ENCODE measurements at regions not wholly inside any gene's neighbourhood (a gene's known extent, or its start where the extent isn't known, plus 50 kb on each side); places are given as distances from the start of the nearest gene placed in this dataset.

GRCh38 chr13:109682534-109683244 lies 103.7 kb downstream of the IRS2 start:
- FAIRE-seq: no peak
- no peak for DNase-seq (ENCODE audit: insufficient read length, low spot score)
- TF ChIP-seq POLR2A (IDR thresholded peaks at IDR 0.05; ENCODE audit: low read depth, low read length): no peak

GRCh38 chr13:109680930-109681329 lies 105.5 kb downstream of the IRS2 start:
- TF ChIP-seq POLR2A (IDR thresholded peaks at IDR 0.05; ENCODE audit: low read depth, low read length): no peak
- FAIRE-seq: no peak

GRCh38 chr13:109680288-109680687 lies 106.1 kb downstream of the IRS2 start:
- no peak for FAIRE-seq
- TF ChIP-seq POLR2A (IDR thresholded peaks at IDR 0.05; ENCODE audit: low read depth, low read length): no peak
- DNase-seq (ENCODE audit: insufficient read length, low spot score): no peak

More at GRCh38 chr13:109680930-109681329, 105.5 kb downstream of the IRS2 start:
- no peak for DNase-seq (ENCODE audit: insufficient read length, low spot score)

GRCh38 chr13:109678459-109678858 lies 107.9 kb downstream of the IRS2 start:
- DNase-seq (ENCODE audit: insufficient read length, low spot score) (no peak), FAIRE-seq (no peak)
- no peak for TF ChIP-seq POLR2A (IDR thresholded peaks at IDR 0.05; ENCODE audit: low read depth, low read length)

- FAIRE-seq (no peak), DNase-seq (ENCODE audit: insufficient read length, low spot score) (no peak)
- no peak for TF ChIP-seq POLR2A (IDR thresholded peaks at IDR 0.05; ENCODE audit: low read depth, low read length)
Measured at GRCh38 chr13:109677206-109677605, 109.2 kb downstream of the IRS2 start.

- no peak for DNase-seq (ENCODE audit: insufficient read length, low spot score)
- TF ChIP-seq POLR2A (IDR thresholded peaks at IDR 0.05; ENCODE audit: low read depth, low read length): no peak
- no peak for FAIRE-seq
Measured at GRCh38 chr13:109673477-109673876, 112.9 kb downstream of the IRS2 start.

GRCh38 chr13:109672545-109672944 lies 113.8 kb downstream of the IRS2 start:
- TF ChIP-seq POLR2A (IDR thresholded peaks at IDR 0.05; ENCODE audit: low read depth, low read length): no peak
- no peak for FAIRE-seq

GRCh38 chr13:109671919-109672318 lies 114.5 kb downstream of the IRS2 start:
- TF ChIP-seq POLR2A (IDR thresholded peaks at IDR 0.05; ENCODE audit: low read depth, low read length): no peak
- FAIRE-seq (no peak), DNase-seq (ENCODE audit: insufficient read length, low spot score) (no peak)

More at GRCh38 chr13:109672545-109672944, 113.8 kb downstream of the IRS2 start:
- no peak for DNase-seq (ENCODE audit: insufficient read length, low spot score)

- TF ChIP-seq POLR2A (IDR thresholded peaks at IDR 0.05; ENCODE audit: low read depth, low read length): no peak
- DNase-seq (ENCODE audit: insufficient read length, low spot score) (no peak), FAIRE-seq (no peak)
Measured at GRCh38 chr13:109670776-109671175, 115.6 kb downstream of the IRS2 start.

- FAIRE-seq: no peak
- DNase-seq (ENCODE audit: insufficient read length, low spot score): no peak
- no peak for TF ChIP-seq POLR2A (IDR thresholded peaks at IDR 0.05; ENCODE audit: low read depth, low read length)
Measured at GRCh38 chr13:109669956-109670355, 116.4 kb downstream of the IRS2 start.

GRCh38 chr13:109669234-109669612 lies 117.2 kb downstream of the IRS2 start:
- FAIRE-seq: no peak
- no peak for TF ChIP-seq POLR2A (IDR thresholded peaks at IDR 0.05; ENCODE audit: low read depth, low read length)
- no peak for DNase-seq (ENCODE audit: insufficient read length, low spot score)

- no peak for FAIRE-seq
Measured at GRCh38 chr13:109668433-109669233, 117.8 kb downstream of the IRS2 start.

GRCh38 chr13:109667807-109668291 lies 118.5 kb downstream of the IRS2 start:
- no peak for FAIRE-seq
- TF ChIP-seq POLR2A (IDR thresholded peaks at IDR 0.05; ENCODE audit: low read depth, low read length): no peak
- no peak for DNase-seq (ENCODE audit: insufficient read length, low spot score)

More at GRCh38 chr13:109668433-109669233, 117.8 kb downstream of the IRS2 start:
- TF ChIP-seq POLR2A (IDR thresholded peaks at IDR 0.05; ENCODE audit: low read depth, low read length): no peak
- DNase-seq (ENCODE audit: insufficient read length, low spot score): no peak

GRCh38 chr13:109667056-109667455 lies 119.3 kb downstream of the IRS2 start:
- no peak for TF ChIP-seq POLR2A (IDR thresholded peaks at IDR 0.05; ENCODE audit: low read depth, low read length)
- peak; percentile 30 for DNase-seq (ENCODE audit: insufficient read length, low spot score)

More at GRCh38 chr13:109667056-109667455, 119.3 kb downstream of the IRS2 start:
- FAIRE-seq: peak; percentile 33
